Putamen (tissue), 1 donor: ENCODE measurements at regions not wholly inside any gene's neighbourhood (a gene's known extent, or its start where the extent isn't known, plus 50 kb on each side); places are given as distances from the start of the nearest gene placed in this dataset.
"Not testable (repeated sequence)": the region's sequence is repeated elsewhere in the genome, so short reads cannot be mapped to it uniquely, and the experiment has no call there.

ENCODE experiments used
- DNase-seq: peaks from one replicate; pipeline ENCODE4 v3.0.0-alpha.2; 2016; ENCODE audit warnings: low spot score

DNA sequence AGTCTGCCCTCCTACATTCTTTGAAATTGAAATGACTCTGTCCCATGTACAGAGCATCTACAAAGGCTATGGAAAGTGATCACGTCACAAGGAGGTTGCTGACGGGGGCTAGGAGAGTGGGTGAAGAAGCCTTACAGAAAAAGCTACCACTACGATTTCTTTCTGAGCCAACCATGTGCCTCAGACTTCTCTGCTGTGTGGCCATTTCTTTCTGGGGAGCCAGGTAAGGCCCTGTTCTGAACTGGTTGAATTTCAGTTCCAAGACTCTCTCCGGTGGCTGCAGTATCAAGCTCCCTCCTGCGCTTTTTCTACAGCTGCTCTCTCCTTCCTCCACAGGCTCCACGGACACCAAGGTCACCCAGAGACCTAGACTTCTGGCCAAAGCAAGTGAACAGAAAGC is 112.5 kb upstream of the PRSS1 start:
- DNase-seq = no peak

DNA sequence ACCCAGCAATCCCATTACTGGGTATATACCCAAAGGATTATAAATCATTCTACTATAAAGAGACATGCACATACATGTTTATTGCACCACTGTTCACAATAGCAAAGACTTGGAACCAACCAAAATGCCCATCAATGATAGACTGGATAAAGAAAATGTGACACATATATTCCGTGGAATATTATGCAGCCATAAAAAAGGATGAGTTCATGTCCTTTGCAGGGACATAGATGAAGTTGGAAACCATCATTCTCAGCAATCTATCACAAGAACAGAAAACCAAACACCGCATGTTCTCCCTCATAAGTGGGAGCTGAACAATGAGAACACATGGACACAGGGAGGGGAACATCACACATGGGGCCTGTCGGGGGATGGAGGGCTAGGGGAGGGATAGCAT is 113.2 kb upstream of the PRSS1 start:
- DNase-seq = not testable (repeated sequence)

DNA sequence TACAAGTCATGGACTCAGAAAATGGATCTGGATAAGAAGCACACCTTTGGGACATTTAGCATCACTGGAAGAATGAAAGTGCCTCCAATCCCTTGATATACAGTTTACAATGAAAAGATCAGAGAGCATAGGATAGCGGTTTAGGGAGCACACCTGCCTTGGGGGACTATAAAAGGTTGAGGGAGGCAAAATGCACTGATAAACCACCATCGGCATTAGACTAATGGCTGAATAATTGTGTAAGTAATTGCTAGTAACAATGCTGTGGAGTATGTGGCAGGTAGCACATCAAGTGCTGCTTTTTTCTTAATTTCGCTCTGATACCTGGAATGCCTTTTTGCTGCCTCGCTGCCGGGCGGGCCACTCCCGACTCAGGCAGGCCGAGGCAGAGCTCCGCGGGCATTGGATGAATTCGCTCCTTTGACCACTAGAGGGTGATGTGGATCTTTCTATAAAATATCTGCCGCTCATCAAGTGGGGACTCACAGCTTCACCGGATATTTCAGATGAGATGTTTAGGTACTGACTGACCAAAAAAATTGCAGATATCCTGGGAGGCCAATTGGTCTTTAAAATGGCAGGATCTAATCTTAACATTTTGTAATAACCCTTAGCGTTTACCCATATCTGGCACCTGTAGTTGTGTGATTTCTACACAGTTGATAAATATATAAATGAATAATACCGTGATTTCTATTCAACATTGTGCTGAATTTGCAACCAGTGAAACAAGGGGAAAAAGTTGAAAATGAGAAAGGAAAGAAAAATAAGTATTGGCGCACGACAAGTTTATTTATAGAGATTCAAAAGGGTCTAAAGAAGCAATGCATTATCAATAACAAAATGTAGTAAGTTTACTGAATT is 116.8 kb upstream of the PRSS1 start:
- DNase-seq = peak; percentile 62

DNA sequence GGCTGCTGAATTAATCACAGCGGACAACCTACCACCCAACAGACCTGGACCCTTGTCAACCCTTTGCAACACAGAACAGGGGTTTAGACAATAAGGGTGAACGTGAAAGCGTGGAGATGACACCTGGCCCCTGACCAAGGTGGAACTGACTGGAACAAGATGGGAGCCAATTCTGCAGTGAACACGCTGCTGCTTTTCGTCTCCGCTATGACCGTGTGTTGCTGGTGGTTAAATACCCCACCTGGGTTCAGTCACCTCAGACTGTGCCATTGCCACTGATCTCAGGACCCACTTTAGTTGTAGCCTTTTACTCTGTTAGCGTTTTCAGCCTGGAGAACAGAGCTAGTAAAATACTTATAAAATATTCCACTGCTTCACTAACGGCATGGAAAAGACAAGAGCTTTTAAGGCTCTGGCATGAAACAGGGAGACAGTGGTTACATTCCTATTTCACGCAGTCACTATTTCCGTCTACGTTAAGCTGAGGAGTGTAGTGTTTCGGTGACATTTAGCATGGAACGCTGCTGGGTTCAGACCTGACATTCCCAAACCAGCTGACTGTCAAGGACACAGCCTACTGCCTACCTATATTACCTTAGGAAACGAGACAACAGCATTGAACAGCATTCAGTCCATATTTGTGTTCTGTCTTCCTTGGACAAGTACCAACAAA is 119.5 kb upstream of the PRSS1 start:
- no peak for DNase-seq

DNA sequence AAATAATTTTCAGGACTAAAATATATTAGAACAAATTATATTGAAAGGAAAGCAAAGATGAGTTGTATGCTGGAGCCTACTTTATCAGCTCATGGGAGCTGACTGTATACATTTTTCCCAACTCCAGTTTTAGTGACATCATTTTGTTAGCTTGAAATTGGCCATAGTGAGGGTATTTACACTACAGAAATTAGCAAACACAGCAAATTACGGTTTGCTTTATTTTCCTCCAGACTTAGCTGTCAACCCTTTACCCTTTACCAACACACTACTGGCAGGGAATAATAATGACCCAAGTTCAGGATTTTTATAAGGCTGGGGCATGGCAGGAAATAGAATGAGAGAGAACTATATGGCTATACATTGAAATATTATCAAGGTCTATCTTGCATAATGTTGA is 120.3 kb upstream of the PRSS1 start:
- DNase-seq = no peak

DNA sequence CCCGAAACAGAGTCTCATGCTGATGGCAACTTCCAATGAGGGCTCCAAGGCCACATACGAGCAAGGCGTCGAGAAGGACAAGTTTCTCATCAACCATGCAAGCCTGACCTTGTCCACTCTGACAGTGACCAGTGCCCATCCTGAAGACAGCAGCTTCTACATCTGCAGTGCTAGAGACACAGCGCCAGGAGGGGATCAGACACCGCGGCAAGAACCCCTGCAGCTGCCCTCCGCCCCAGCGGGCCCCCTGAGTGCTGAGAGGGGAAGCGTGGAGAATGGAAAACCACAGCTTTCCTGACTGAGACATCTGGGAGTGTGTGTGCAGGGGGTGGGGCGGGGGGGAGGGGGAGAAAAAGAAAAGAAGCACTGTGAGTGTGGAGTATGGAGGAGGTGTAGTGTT is 122.0 kb upstream of the PRSS1 start:
- DNase-seq = not testable (repeated sequence)

DNA sequence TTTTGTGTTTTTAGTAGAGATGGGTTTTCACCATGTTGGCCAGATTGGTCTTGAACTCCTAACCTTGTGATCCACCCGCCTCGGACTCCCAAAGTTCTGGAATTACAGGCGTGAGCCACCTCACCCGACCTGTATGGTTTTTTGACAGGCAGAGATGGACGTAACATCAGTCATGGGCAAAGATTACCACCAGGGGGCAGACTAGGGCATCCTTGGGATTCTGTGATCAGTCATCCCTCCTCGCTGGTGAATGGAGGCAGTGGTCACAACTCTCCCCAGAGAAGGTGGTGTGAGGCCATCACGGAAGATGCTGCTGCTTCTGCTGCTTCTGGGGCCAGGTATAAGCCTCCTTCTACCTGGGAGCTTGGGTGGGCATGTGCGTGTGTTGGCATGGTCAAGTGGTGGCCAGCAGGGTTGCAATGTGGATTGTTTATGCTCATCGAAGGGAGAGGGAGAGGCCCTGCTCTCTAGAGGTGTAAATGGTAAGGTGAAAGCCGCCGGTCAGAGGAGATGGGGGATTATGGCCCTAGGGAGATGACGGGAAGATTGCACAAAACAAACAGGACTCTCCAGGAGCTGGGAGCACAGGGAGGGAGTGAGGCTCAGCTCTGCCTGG is 122.7 kb upstream of the PRSS1 start:
- no peak for DNase-seq

DNA sequence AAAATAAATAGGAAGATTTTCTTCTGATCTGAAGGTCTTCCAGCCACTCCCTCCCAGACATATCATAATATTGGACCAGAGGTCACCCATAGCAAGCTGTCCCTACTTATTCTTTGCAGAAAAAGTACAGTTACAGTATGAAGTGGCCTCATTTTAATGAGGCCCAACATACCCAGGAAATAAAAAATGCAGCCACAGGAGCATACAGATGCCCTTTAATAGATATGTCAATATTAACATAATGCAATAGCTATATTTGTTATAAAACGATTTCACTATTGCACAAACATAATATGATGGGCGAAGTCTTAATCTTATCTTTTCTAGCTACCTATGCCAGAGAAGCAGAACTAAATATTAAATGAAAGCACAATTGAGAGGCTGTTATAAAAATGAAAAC is 124.1 kb upstream of the PRSS1 start:
- DNase-seq = not testable (repeated sequence)

DNA sequence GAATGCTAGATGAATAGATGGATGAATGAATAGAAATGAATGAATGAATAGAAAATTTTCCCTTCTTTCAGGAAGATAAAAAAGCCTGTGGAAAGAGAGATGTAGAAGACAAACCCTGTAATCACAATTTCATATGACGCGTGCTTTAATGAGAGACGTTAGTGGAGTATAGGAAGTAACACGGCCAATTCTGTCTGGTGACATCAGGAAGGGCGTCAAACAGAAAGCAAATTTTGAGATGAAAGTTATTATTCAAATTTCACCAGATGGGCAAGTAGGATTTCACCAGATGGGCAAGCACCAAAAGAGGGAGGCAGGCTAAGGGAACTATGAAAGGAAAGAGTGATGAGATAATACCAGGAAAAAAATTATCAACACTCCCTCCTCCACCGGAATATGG is 128.9 kb upstream of the PRSS1 start:
- DNase-seq = no peak

DNA sequence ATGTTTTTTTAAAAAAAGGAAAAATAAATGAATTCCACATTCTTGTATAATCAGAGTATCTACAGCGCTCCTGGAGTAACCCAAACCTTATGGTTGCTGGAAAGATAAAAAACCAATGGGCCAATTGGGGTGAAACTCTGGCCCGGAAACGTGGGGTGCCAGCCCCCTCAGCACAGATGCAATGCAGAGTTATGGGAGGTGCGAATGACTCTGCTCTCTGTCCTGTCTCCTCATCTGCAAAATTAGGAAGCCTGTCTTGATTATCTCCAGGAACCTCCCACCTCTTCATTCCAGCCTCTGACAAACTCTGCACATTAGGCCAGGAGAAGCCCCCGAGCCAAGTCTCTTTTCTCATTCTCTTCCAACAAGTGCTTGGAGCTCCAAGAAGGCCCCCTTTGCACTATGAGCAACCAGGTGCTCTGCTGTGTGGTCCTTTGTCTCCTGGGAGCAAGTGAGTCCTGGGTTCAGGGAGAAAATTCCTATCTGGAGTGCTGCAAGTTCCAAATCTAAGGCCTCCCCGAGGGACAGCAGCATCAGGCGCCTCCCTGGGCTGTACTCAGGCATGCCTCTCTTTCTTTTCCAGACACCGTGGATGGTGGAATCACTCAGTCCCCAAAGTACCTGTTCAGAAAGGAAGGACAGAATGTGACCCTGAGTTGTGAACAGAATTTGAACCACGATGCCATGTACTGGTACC is 130.5 kb upstream of the PRSS1 start:
- DNase-seq = no peak

DNA sequence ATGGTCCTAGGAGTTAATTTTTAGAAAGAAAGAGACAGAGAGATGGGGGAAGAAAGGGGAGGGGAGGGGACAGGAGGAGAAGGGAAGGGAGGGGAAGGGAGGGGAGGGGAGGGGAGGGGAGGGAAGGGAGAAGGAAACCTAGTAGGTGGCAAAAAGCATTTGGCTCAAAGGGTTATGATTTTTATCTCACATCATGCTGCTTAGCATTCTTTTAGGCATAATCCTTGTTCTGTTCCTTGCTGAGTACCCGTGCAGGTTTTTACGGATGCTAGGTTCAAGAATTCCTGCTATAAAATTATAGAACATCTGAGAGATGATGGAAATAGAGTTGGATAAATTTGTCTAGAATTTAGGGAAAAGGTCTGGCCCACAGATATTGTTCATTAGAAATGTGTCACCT is 132.4 kb upstream of the PRSS1 start:
- DNase-seq = no peak

DNA sequence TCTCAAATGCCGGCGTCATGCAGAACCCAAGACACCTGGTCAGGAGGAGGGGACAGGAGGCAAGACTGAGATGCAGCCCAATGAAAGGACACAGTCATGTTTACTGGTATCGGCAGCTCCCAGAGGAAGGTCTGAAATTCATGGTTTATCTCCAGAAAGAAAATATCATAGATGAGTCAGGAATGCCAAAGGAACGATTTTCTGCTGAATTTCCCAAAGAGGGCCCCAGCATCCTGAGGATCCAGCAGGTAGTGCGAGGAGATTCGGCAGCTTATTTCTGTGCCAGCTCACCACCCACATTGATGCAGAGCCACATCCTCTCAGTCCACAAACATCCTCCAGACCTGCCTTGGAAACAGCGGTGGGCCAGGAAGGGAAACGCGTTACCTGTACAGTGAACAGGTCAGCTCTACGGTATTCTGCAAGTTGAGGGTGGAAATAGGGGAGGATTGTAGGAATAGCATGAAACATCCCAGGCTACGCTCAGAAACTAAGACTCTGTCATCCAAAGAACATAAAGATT is 133.1 kb upstream of the PRSS1 start:
- DNase-seq = no peak

DNA sequence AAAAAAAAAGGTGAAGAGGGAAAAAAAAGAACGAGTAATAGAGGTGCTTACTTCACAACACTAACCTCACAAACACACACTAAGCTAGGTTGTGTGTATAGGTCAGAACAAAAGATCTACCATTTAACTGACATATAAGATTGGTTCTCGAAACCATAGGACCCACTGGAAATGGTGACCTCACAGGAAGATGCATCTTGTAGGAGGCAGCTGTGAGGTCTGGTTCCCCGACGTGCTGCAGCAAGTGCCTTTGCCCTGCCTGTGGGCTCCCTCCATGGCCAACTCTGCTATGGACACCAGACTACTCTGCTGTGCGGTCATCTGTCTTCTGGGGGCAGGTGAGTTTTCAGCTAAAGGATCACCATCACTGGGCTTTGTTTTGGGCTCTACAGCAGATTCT is 133.8 kb upstream of the PRSS1 start:
- no peak for DNase-seq

DNA sequence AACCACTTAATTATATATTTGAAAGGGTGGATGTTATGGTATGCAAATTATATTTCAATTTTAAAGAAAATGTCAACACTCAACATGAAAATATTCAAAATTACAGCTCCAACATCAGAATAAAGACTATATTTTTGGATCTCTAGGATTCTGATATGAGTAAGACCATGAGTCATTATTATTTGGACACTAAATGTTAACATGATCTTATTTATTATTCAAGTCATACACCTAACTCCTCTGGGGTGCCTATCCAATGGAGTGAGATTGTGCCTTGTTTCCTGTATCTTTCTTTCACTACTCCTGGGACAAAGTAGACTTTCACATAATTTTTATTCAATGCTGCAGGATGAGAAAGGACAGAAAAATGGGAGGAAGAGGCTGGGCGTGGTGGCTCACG is 135.2 kb upstream of the PRSS1 start:
- DNase-seq = no peak

DNA sequence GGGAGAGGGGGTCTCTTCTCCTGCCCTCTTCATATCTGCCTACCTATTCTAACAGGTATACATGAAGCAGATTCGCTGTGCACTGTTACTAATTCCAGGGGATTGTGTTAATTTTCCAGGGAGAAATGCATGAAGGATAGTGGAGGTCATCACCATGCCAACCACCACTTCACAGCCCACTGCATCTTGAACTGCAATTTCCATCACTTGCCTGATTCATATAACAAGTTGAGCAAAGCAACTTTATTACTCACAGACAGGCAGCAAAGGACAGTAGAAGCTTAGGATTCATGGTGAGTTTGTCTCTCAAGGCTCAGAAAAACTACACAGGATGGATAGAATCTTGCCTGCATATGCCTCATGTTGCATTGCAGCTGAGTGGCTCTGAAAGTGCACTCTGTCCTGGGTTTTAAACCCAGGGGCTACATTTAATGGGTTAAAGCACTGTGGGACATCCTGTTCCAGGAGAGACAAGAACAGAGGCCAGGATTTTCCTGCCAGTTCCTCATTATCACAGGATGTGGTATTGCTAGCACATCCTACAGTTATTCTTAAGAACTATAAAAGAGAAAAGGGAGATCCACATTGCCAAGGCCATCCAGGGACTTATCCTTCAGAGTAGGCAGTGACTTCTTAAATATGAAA is 136.9 kb upstream of the PRSS1 start:
- no peak for DNase-seq

DNA sequence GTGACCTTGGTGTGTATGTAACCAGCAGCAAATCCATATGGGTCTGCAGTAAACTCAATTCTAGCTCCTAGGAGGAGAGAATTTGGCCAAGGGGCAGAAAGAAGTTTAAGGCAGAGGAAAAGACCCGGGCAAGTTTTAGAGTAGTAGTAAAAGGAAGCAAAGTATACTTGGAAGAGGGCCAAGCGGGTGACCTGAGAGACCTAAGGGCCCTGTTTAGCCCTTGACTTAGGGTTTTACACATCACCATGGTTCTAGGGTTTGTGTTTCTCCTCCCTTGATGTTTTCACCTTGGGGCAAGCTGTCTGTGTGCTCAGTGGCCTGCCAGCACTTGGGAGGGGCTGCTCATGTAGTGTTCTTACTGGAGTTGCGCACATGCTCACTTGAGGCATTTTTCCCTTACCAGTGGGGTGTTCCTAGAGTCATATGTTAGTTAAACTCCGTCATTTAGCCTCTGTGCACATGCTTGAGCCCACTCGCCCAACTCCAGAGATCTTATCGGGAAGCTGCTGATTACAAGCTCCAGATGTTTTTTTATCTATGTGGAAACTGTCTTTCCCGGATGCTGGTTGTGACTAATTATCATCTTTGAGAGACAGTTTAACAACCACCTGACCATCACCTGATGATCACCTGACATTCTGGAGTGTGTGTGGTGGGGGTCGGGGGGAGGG is 137.6 kb upstream of the PRSS1 start:
- no peak for DNase-seq

DNA sequence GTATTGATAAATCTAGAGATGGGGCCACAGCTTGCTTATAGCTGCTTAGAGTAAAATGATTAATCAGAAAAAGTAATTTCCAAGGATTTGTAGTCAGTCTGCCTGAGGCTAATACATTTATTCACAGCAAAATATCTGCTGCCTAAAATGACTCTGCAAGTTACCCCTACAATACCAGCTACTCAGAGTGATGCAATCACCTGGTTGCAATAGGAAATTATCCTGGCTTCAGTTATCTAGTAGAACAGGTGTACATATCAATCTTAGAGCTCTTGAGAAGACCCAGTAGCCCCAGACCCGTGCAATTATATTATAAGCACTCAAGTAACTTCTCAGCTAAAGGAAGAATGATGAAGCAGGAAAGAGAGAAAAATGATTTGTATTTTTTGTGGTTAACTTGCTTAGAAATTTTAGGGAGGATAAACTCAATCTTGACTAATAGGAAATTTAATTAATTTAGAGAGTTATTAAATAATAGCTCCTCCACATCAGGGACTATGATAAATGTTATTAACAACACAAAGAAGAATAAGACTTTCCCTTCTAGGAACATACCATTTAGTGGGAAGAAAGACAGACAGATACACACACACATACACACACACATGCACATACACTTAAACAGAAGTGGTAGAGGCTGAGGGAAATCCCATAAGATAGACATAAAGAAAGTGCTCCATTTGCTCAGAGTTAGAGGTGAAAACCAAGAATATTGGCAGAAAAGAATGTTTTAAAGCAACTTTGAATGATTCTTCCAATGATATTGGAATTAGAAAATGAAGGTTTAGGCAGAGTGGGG is 140.4 kb upstream of the PRSS1 start:
- DNase-seq = no peak

DNA sequence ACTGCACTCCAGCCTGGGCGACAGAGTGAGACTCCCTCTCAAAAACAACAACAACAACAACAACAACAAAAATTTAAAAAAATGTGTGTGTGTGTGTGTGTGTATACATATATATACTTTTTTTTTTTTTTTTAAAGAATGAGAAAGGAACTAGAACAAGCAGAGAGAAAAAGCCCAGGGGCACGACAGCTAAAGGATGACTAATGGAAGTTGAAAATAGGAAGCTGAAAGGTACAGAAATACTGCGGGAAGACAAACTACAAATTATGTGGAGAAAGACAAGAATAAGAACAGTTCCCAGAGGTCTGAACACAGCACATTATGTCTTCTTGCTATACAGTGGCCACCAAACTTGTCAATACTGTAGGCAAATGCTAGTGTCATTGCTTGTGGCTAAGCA is 141.9 kb upstream of the PRSS1 start:
- no peak for DNase-seq

DNA sequence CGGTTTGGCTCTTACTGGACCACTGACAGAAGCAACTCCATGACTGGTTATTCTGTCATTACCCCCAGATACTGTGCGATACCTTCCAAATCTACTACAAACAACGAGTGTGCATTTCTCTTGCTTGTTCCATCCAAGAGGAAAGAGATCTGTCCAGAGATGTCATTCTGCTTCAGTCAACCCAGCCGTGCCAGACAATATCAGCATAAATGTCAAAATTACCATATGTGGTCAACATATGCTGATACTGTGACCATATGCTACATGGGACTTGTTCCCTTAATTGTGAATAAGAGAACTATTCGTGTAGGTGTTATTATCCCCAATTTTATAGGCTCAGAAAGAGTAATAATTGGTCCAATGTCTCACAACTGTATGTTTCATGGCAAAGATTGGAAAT is 143.2 kb upstream of the PRSS1 start:
- DNase-seq = no peak

DNA sequence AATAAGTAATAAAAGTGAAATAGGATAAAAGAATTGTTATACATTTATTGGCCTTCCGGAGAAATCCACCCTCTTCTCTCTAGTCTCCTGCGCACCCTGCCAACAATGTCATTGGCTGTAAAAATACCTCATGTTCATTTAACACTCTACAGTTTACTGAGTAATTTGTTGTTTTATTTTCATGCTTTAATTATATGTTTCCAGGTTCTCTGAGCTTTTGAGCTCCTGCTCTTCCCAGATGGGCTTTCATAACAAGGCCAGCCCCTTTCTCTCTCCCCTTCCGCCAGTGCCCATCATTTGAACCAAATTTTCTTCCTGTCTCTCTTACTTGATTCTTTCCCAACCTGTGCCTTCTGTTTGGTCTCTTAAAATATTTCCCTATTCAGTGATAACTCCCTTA is 144.6 kb upstream of the PRSS1 start:
- no peak for DNase-seq
